ENCODE measurements at regions not wholly inside any gene's neighbourhood (a gene's known extent, or its start where the extent isn't known, plus 50 kb on each side); places are given as distances from the start of the nearest gene placed in this dataset.

DNA sequence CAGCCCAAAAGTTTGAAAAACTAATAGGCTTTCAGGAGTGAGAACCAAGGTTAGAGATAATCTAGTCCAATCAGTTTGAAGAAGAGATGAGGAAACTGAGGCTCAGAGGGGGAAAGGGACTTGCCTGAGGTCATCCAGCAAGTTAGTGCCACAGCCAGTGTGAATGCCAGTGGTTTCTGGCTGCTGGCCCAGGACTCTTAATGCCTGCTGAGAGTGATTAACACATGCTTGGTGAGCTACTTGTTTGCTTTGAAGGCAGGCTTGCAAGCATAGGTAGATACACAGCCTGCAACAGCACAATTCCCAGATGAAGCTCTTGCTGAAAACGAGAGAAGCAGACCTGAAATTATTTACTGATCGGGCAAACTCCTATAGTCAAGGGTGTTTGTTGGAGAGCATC is 591.6 kb upstream of the SGCD start:
- TF ChIP-seq, protein P1, sequence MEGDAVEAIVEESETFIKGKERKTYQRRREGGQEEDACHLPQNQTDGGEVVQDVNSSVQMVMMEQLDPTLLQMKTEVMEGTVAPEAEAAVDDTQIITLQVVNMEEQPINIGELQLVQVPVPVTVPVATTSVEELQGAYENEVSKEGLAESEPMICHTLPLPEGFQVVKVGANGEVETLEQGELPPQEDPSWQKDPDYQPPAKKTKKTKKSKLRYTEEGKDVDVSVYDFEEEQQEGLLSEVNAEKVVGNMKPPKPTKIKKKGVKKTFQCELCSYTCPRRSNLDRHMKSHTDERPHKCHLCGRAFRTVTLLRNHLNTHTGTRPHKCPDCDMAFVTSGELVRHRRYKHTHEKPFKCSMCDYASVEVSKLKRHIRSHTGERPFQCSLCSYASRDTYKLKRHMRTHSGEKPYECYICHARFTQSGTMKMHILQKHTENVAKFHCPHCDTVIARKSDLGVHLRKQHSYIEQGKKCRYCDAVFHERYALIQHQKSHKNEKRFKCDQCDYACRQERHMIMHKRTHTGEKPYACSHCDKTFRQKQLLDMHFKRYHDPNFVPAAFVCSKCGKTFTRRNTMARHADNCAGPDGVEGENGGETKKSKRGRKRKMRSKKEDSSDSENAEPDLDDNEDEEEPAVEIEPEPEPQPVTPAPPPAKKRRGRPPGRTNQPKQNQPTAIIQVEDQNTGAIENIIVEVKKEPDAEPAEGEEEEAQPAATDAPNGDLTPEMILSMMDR (IDR thresholded peaks at IDR 0.05; ENCODE audit: borderline replicate concordance, extremely low read depth, low read length, poor library complexity, severe bottlenecking), result no peak
- TF ChIP-seq EZH2 (IDR thresholded peaks at IDR 0.05; ENCODE audit: borderline replicate concordance, low read depth, low read length, severe bottlenecking), result no peak

Data from DND-41 (cell line).